HEK293T (cell line): ENCODE measurements at regions not wholly inside any gene's neighbourhood (a gene's known extent, or its start where the extent isn't known, plus 50 kb on each side); places are given as distances from the start of the nearest gene placed in this dataset.

Experiments
- BHLHE40 ChIP-seq: fragments of 450-650 bp; IDR thresholded peaks from 2 replicates; pipeline ENCODE4 v1.6.1; 2016; ENCODE audit warnings: mild to moderate bottlenecking, moderate library complexity, borderline replicate concordance
- FOXK2 ChIP-seq: fragments of 450-650 bp; IDR thresholded peaks from 2 replicates; pipeline ENCODE4 v1.6.1; 2016; ENCODE audit warnings: mild to moderate bottlenecking
- FOXM1 ChIP-seq: fragments of 450-650 bp; IDR thresholded peaks from 2 replicates; pipeline ENCODE4 v1.6.1; 2017; ENCODE audit warnings: mild to moderate bottlenecking, borderline replicate concordance
- HDGF ChIP-seq: fragments of 450-650 bp; IDR thresholded peaks from 2 replicates; pipeline ENCODE4 v1.6.1; 2017; ENCODE audit warnings: antibody characterized with exemption, borderline replicate concordance
- LEF1 ChIP-seq: fragments of 450-650 bp; IDR thresholded peaks from 2 replicates; pipeline ENCODE4 v1.6.1; 2017; ENCODE audit warnings: mild to moderate bottlenecking, borderline replicate concordance
- SP1 ChIP-seq: fragments of 450-650 bp; IDR thresholded peaks from 2 replicates; pipeline ENCODE4 v1.6.1; 2017
- SUZ12 ChIP-seq: fragments of 450-650 bp; IDR thresholded peaks from 2 replicates; pipeline ENCODE4 v1.6.1; 2016; ENCODE audit warnings: mild to moderate bottlenecking
- ZNF384 ChIP-seq: fragments of 450-650 bp; IDR thresholded peaks from 2 replicates; pipeline ENCODE4 v1.6.1; 2016

DNA sequence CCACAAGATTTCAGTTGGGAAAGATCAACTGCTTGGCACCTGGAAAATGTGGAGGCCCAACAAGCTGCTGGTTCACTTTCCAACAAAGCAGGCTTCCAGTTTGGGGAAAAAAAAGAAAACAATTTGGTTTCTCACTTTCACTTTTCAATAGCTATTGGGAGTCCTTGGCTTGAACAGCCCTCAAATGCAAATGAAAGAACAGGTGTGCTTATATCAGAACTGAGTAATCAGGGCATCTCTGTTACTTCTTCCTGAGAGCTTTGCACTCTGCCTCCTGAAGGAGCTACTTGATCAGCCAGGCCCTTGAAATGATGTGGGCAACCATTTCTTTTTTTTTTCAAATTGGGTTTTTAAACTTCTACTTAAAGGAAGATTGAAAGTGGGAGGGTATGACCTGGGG is 73.5 kb downstream of the MFAP3 start:
- TF ChIP-seq BHLHE40 (no peak), SP1 (no peak), ZNF384 (no peak), FOXM1 (no peak), SUZ12 (no peak), FOXK2 (no peak), HDGF (no peak), LEF1 (no peak)
